ENCODE measurements at regions not wholly inside any gene's neighbourhood (a gene's known extent, or its start where the extent isn't known, plus 50 kb on each side); places are given as distances from the start of the nearest gene placed in this dataset.

GRCh38 chr1:91623020-91623419 lies 122.4 kb downstream of the CDC7 start:
- Histone ChIP-seq H3K27ac (ENCODE audit: low read depth, low read length) (no peak overlapping the region), H3K4me2 (ENCODE audit: low read length) (no peak overlapping the region), H3K4me3 (ENCODE audit: insufficient read depth, low read depth, low read length) (no peak overlapping the region), H3K9ac (ENCODE audit: low read length) (no peak overlapping the region), H3K79me2 (ENCODE audit: insufficient read depth, low read length) (no peaks in the 10 kb centered on the region), H3K4me1 (ENCODE audit: insufficient read depth, low read length) (no peaks in the 10 kb centered on the region), H2AFZ (ENCODE audit: low read depth, low read length) (no peak overlapping the region), H4K20me1 (ENCODE audit: insufficient read depth, low read length) (no peaks in the 10 kb centered on the region), H3K27me3 (ENCODE audit: insufficient read depth, low read length) (peaks cover 4% of the 10 kb centered on the region), H3K36me3 (ENCODE audit: insufficient read depth, low read length) (no peaks in the 10 kb centered on the region), H3K9me3 (ENCODE audit: insufficient read depth, low read depth, low read length) (no peaks in the 10 kb centered on the region)
- Mint-ChIP-seq H3K4me1 (ENCODE audit: low read depth, unreplicated experiment) (no peaks in the 10 kb centered on the region), H3K4me3 (ENCODE audit: unreplicated experiment) (no peak overlapping the region), H3K27ac (ENCODE audit: unreplicated experiment) (no peak overlapping the region), H3K27me3 (ENCODE audit: low read depth, unreplicated experiment) (peaks cover 8% of the 10 kb centered on the region), H3K36me3 (ENCODE audit: low read depth, unreplicated experiment) (no peaks in the 10 kb centered on the region), H3K9me3 (ENCODE audit: unreplicated experiment) (no peaks in the 10 kb centered on the region)
- TF ChIP-seq CTCF (IDR thresholded peaks at IDR 0.05; ENCODE audit: insufficient read depth, low read depth, low read length) (no peak), EZH2 (IDR thresholded peaks at IDR 0.05; ENCODE audit: insufficient read depth, low read length) (no peak)
- FAIRE-seq (no peak), DNase-seq (ENCODE audit: low read depth) (no peak)

GRCh38 chr1:91624331-91624730 lies 123.7 kb downstream of the CDC7 start:
- FAIRE-seq = no peak
- H3K4me1 Mint-ChIP-seq (ENCODE audit: low read depth, unreplicated experiment) = no peaks in the 10 kb centered on the region
- H3K36me3 Mint-ChIP-seq (ENCODE audit: low read depth, unreplicated experiment) = no peaks in the 10 kb centered on the region

More at GRCh38 chr1:91624331-91624730, 123.7 kb downstream of the CDC7 start:
- Histone ChIP-seq H3K36me3 (ENCODE audit: insufficient read depth, low read length) (no peaks in the 10 kb centered on the region), H3K9ac (ENCODE audit: low read length) (no peak overlapping the region), H3K27ac (ENCODE audit: low read depth, low read length) (no peak overlapping the region), H3K79me2 (ENCODE audit: insufficient read depth, low read length) (no peaks in the 10 kb centered on the region), H2AFZ (ENCODE audit: low read depth, low read length) (no peak overlapping the region), H3K9me3 (ENCODE audit: insufficient read depth, low read depth, low read length) (no peaks in the 10 kb centered on the region), H3K4me2 (ENCODE audit: low read length) (no peak overlapping the region), H4K20me1 (ENCODE audit: insufficient read depth, low read length) (no peaks in the 10 kb centered on the region), H3K27me3 (ENCODE audit: insufficient read depth, low read length) (no peaks in the 10 kb centered on the region), H3K4me1 (ENCODE audit: insufficient read depth, low read length) (no peaks in the 10 kb centered on the region), H3K4me3 (ENCODE audit: insufficient read depth, low read depth, low read length) (no peak overlapping the region)
- Mint-ChIP-seq H3K27ac (ENCODE audit: unreplicated experiment) (no peak overlapping the region), H3K4me3 (ENCODE audit: unreplicated experiment) (no peak overlapping the region), H3K27me3 (ENCODE audit: low read depth, unreplicated experiment) (peaks cover 4% of the 10 kb centered on the region), H3K9me3 (ENCODE audit: unreplicated experiment) (no peaks in the 10 kb centered on the region)
- TF ChIP-seq EZH2 (IDR thresholded peaks at IDR 0.05; ENCODE audit: insufficient read depth, low read length) = no peak
- no peak for TF ChIP-seq CTCF (IDR thresholded peaks at IDR 0.05; ENCODE audit: insufficient read depth, low read depth, low read length)
- no peak for DNase-seq (ENCODE audit: low read depth)

Measured in astrocyte (in vitro differentiated cells and primary cell).